Activated T-cell treated with anti-CD3 and anti-CD28 coated beads for 4 hours (primary cell): ENCODE measurements at regions not wholly inside any gene's neighbourhood (a gene's known extent, or its start where the extent isn't known, plus 50 kb on each side); places are given as distances from the start of the nearest gene placed in this dataset.

Experiments
- DNase-seq: peaks from one replicate; pipeline ENCODE4 v3.0.0-alpha.2; 2020

DNA sequence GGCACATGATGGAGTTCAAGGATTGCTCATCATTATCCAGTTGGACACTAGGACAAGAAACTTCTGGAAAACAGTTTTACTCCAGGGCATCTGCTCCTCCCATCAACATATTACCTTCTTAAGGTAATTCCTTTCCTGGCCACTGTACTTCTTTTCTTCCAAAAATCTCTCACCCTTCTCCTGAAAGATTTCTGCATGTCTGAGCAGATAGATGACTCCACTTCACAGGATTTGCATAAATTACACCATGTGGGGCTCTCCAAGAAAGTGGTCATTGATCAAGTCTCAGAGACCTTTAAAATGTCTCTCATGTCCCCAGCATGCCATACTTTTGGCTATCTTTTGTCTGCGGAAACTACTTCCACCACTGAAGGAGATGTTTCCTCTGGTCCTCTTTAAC, 103.2 kb upstream of the TNFAIP3 start:
- DNase-seq, result no peak

DNA sequence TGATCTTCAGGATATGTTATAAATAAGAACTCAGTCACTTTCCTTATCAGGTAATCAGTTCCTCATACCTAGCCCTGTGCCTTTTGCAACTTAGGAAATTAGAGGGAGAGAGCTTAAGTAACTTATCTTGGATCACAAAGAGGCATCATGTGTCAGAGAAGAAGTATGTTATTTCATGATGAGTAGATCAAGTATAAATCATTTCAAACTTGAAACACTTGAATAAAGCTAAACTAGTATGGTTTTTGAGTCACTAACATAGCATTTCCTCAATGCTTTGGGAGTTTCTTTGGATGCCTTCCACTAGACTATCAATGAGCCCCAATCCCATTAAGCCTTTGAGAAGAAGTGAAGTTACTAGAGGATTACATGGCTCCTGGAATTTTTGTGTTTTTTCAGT, 102.6 kb upstream of the TNFAIP3 start:
- DNase-seq, result no peak

DNA sequence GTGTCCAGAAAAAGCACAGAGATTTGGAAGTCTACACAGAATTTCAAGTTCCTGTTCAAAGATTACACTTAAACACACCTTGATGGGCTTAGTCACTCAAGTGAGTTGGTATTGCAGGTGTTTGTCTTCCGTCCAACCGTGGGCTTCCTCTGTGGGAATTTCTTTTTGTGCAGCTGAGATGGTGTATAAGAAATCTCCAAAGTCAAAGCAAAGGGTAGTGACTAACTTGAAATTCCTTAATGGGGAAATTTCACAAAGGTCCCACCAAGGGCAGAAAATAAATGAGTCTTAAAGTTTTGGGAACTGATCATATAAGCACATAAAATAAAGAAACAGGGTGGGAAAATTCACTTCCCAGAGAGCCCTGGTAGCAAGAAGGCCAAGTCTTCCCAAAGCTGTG, 102.0 kb upstream of the TNFAIP3 start:
- no peak for DNase-seq

DNA sequence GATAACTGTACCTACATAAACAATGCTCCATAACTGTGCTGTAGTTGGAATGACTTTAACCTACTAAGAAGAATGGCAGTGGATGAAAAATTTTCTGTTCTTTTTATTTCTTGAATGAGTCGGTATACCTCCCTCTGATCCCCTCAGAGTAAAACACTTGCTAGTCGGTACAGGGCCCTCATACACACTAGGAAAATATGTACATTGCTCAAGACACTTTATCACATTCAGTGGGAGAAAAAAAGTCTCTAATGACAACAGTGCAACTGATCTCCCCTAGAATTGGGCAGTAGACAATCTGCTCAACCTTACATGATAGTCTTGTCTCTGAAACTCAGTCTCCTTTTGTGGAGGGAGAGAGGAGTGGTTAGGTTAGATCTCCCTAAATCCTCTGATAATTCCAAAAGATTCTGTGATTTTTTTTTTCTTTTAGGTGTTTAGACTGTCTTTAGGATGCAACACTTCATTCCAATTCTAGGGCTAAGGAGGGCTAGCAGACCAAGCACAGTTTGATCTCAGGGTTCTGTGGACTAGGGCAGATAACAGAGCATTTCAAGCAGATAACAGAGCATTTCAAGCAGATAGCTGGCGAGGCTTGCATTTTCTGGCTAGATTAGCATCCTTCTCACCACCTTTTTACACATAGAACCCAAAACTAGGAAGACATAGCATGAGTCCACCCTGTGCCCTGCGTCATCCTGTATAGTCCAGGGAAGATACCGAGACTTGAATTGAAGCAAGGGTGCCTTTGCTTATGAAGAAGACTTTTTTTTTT, 100.3 kb upstream of the TNFAIP3 start:
- DNase-seq, result no peak

DNA sequence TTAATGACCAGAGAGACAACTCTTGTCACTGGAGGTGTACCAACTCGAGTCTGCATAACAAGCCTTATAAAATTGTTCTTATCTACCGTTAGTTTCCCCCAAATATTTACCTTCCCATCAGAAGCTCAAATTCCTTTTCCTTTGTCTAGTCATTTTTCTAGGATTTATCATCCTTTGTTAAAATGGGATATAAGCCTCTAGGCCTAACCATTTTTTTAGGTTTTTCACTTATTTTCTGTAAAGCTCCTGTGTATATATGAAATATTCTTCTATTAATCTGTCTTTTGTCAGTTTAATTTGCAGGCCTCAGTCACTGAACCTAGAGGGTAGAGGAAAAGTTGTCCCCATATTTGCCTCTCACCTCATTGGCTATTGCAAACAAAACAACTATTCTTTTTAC, 99.6 kb upstream of the TNFAIP3 start:
- no peak for DNase-seq

DNA sequence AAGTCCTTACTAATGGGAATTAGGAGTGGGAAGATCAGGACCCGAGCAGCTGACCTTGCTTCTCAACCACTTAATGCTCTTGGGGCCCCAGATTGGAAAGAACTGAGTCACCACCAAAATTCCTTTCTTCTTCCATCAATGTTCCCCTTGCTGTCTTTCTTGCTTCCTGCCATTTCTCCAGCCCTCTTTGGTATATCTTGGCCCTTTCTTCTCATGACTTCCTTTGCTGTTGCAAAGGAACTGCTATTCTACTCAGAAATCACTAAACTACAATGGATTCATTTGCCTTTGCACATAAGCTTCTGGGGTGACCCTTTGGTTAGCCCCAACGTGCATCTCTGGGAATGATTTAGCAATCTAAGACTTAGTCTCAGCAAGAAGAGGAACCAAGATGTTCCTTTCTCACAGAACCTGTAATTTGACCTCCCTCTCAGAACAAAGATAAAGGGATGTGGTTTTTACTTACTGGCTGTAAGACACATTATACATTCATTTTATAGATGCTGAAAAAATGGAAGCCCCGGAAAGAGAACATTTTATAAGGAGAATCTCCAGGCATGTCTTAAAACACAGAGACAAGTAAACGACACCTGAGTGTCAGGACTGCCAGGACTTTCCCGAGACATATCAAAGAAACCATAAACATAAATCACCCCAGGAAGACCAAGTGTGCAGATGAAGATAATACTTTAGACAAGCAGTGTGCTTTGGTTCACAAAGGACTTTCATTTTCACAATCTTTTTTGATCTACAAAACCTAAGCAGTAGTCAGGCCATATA, 99.0 kb upstream of the TNFAIP3 start:
- no peak for DNase-seq

DNA sequence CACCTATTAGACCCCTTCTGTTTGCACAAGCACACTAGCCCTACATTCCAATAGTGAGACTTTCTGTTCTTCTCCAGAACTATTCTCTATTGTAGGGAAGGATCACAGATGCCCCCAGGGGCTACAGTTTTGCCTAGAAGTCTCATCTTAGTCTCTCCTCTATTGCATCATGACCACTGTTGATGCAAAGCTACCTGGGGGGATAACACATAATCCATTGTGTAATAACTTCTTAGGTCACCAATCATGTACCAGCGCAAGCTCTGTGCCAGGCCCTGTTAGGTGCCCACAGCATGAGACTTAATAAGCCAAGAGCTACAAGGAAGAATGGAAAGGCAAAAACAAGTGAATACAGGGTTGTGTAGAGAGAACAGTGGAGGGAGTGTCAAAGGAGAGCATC, 98.1 kb upstream of the TNFAIP3 start:
- no peak for DNase-seq

DNA sequence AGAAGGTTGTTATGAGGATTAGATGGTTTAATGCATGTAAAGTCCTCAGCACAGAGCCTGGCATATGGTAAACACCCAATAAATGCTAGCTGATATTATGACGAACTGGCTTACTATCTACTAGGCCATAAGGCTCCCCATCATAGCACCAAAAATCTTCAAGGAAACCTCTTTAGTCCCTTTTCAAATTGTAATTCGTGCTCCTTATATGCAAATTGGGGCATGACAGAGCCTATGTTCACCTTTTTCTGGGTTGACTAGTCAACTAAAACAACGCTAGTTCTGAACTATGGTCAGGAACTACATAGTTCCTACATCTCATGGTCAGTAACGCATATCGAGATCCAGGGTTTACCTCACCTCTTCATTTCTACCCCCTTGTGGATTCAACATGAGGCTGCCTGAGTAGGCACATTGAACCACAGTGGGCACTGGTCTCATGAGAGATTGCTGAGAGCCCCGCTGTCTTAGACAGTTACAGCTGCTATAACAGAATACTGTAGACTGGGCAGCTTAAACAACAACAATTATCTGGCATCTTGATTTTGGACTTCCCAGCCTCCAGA, 97.2 kb upstream of the TNFAIP3 start:
- DNase-seq, result no peak

DNA sequence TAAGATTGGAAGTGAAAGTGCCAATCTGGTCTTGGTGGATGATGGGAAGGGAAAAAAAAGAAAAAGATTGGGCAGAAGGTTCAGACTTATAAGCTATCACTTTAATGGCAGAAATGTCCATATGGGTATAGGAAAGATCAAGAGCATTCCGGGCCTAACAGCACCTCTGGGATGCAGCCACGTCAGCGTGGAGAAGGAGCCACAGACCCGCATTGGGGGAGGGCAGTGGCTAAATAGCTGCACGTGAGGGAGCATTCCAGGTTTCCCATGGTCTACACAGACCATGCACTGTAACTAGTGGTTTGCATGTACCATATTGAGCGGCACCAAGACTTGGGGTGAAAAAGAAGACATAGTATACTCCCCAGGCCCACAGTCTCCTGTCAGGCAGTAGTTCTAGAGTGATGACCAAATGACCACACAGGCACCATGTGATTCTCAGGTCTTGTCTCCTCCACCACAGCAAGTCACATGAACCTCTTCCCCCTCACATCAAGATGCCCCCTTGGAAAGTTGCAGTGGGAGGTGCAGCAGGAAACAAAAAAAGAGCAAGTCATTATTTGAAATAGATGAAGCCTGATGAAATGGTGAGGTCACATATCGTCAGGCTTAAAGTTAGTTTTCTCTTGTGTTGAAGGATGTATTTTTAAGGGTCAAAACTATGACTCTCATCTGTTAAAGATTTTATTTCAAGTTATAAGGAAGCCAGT, 94.4 kb upstream of the TNFAIP3 start:
- no peak for DNase-seq

DNA sequence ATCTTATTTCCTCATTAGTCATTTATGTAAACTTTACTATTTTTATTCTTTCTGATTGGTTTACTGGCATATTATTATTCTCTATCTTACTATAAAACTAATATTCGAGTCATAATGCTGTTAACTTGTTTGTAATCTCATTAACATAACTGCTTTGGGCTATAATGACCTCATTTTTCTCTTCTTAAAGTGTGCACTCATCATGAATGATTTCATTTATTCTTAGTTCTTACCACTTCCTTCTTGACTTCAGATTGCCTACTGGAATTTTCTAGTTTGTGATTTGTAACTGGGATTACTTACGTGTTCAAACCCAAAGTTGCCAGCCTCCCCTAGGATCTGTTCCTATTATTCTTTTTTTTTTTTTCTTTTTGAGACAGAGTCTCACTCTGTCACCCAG, 91.8 kb upstream of the TNFAIP3 start:
- no peak for DNase-seq

DNA sequence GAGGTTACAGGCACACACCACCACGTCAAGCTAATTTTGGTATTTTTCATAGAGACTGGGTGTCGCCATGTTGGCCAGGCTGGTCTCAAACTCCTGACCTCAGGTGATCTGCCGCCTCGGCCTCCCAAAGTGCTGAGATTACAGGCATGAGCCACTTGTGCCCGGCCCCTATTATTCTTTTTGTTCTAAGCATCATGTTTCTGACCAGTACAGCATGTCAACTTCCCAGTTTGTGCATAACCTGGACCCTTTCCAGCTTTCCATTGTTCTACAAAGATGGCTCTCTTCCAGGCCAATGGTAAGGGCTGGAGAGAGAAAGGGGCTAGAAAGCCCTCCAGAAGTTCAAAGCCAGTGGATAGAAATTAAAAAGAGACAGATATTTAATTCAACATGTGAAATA, 91.3 kb upstream of the TNFAIP3 start:
- no peak for DNase-seq

DNA sequence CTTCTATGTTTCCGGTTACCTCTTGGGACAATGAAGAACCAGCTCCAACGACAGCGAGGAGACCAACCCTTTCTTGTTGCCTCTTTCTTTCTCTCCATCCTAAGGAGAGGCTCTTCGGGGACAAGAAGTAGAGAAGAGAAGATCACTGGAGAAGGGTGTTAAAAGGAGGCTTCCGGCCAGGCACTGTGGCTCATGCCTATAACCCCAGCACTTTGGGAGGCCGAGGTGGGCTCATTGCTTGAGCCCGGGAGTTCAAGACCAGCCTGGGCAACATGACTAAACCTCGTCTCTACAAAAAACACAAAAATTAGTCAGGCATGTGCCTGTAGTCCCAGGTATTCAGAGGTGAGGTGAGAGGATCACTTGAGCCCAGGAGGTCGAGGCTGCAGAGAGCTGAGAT, 90.8 kb upstream of the TNFAIP3 start:
- no peak for DNase-seq

DNA sequence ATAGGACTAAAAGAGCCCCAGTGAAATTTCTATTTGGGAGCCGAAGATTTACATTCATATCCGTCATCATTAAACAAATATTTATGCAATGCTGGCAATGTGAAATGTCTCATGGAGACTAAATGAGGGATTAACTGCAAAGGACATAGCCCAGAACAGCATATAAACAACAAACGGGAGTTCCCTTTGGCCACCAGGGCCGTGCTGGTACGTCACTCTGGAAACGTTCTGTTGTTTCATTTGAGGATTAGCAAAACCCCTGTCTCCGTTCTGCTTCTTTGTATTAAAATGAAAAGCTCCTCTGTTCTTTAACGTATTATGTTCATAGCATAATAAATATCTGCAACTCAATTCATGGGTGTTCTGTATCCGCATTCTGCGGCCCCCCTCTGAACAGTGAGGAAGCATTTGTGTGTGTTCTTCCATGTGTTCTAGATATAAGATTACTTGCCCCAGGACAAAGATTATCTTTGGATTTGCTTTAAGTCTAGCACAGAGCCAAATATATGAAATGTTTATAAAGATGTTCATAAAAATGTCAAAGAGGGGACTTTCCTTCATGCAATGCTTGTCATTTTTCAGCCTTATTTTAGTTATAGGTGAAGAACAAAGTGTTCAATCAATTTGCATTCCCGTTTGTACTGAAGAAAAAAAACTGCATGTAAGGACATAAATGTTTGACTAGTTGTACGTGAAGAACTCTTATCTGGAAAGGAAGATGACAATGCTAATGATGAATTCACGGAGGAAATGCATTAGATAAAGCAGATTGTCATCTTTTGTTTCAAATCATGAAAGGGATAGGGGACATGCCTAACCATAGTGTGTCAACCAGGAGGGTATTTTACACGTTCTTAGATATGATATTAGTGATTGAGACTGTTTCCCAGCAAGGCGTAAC, 90.0 kb upstream of the TNFAIP3 start:
- DNase-seq, result no peak

DNA sequence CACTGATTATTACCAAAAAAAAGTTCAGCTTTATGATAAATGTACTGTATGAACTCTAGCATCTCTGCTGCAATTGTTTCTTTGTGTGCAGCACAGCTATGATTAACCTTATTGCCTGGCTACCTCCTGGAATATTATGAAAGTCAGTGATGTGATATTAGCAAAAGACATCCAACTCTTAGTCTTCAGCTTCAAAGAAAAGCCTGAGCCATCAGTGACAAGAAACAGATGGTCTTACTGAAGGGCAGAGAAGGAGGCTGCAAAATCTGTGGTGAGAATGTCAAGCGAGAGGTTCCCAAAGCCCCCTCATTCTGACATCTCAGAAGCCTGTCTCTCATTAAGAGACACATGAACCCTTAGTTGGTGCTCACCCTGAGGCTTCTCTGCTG, 89.4 kb upstream of the TNFAIP3 start:
- DNase-seq, result no peak

DNA sequence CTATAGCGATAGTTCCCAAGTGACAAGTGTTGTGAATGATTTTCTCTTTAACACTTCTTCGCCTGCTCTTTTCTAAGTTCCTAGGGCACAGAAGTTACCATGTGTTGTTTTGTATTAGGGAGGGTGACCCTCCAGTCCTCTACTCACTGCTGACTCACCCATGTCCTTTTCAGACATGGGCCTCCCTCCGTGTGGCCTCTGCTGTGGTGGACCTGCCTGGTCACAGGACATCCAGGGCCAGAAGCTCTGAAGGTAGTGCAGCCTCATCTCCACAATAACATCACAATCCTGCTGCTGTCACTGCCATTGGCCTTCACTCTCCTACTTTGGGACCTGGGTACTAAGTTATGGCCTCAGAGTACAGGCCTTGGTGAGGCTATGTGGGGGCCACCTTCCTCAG, 87.1 kb upstream of the TNFAIP3 start:
- no peak for DNase-seq

DNA sequence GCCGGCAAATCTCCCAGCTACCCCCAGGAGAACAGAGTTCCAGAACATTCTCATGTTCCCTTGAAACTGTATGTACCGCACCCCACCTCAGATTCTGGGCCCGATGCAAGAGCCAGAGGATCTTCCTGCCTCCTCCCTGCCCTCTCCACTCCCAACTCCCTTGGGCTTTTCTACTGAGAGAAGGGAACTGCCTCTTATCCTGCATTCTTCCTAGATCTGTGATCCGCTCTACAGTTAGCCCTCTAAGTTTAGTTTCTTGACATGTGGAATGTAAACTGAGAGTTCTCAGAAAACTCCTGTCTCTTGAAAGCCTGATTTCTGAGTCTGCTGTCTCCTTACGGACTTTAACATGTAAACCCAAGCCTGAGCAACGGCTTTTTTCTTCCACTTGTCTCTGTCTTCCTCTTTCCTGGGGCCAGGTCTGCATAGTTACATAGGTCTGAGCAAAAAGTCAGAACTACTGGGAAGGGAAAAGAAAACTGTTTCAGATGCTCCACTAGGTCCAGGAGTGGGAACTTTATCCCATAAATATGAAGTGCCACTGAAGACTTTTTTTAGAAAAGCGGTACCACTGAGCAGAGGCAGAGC, 86.5 kb upstream of the TNFAIP3 start:
- no peak for DNase-seq

DNA sequence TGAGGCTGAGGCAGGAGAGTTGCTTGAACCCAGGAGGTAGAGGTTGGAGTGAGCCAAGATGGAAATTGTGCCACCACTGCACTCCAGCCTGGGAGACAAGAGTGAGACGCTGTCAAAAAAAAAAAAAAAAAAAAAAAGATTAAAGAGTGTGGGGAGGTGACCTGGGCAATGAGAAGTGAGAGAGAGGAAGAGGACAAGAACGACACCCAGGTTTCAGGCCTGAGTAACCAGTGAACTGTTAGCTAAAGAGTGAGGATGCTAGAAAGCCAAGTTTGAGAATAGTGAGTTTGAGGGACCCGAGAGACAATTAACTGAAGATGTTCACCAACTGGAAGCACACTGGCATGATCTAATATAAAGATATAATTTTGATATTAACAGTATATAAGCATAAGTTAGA, 85.4 kb upstream of the TNFAIP3 start:
- DNase-seq, result no peak

DNA sequence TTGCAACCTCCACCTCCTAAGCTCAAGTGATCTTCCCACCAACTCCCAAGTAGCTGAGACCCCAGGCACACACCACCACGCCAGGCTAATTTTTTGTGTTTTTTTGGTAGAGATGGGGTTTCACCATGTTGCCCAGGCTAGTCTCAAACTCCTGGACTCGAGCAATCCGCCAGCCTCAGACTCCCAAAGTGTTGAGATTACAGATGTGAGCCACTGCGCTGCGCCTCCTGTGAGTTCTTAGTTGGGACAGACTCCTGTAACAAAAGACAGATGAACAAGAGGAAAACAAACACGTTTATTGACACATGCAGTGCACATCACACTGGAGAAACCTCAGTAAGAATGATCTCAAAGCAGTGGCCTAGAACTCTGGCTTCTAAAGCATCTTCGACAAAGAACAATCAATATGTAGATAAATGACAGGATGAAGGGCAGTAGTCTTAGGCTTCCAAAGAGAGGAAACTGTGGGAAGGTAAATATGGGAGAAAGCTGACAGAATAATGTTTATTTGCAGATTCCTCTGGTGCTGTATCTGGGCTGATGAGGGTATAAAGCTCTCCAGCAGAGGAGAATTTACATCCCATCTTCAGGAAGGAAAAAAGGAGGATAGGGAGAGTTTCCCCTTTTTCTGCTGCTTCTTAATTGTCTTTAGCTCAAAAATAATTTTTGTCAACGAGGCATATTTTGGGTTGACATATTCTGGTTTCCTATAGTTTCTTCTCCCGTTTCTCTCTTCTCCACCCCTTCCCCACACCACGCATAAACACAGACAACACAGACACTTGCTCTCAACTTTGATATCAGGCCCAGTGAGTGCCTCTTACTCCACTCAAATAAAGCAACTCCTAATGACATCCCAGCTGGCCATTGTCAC, 84.7 kb upstream of the TNFAIP3 start:
- no peak for DNase-seq

DNA sequence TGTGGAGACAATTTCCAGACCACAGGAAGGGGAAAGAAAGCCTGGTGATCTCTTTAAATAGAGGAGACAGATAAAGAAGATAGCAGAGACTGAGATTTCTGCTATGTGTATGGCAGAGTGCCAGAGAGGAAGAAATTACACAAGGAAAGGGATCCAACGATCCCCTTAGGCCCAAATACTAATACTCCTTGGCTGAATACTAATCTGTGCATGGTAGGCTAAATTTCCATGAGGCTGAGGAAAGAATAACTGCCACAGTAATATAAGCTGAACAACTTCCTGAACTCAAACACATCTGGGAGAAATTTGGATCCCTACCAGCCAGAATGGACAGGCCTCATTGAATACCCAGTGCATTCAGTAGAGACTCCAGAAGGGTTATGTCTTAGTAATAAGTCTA, 83.3 kb upstream of the TNFAIP3 start:
- DNase-seq, result no peak

DNA sequence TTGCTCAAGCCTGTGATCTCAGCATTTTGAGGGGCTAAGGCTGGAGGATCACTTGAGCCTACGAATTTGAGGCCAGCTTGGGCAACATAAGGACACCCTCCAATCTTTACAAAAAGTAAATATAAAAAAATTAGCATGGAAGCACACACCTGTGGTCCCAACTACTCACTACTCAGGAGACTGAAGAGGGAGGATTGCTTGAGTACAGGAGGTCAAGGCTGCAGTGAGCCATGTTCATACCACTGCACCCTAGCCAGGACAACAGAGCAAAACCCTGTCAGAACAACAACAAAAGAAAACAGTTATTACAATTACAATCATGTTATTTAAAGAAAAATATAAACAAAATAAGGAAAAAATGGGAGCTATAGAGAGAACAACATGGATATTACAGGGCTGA, 82.5 kb upstream of the TNFAIP3 start:
- DNase-seq, result no peak

DNA sequence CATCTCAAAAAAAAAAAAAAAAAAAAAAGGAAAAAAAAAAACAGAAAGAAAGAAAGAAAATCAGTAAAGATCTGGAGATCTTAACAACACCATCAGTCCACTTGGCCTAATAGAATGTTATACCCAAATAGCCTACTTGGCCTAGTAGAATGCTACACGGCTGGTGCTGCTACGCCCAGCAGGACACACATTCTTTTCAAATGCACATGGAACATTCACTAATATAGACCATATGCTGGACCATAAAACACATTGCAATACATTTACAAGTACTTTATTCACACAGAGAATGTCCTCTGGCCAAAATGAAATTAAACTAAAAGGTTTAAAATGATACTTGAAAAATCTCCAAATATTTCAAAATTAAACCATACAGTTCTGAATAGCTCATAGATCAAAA, 80.0 kb upstream of the TNFAIP3 start:
- DNase-seq, result no peak
